Urinary bladder (tissue), 3 donors: ENCODE measurements at regions not wholly inside any gene's neighbourhood (a gene's known extent, or its start where the extent isn't known, plus 50 kb on each side); places are given as distances from the start of the nearest gene placed in this dataset.

Source experiments
- DNase-seq: peaks from one replicate; pipeline ENCODE4 v3.0.0-alpha.2; 2015; ENCODE audit errors: extremely low spot score
- H3K27ac ChIP-seq: one replicate; pipeline ENCODE4 v1.5.1; 2013; ENCODE audit warnings: low read depth, mild to moderate bottlenecking, moderate library complexity
- H3K36me3 ChIP-seq: one replicate; pipeline ENCODE4 v1.6.1; 2013; ENCODE audit warnings: mild to moderate bottlenecking, moderate library complexity; ENCODE audit not compliant: insufficient read depth
- H3K4me1 ChIP-seq: one replicate; pipeline ENCODE4 v1.6.1; 2013; ENCODE audit warnings: mild to moderate bottlenecking, moderate library complexity; ENCODE audit not compliant: insufficient read depth
- H3K4me3 ChIP-seq: one replicate; pipeline ENCODE4 v1.5.1; 2013; ENCODE audit warnings: low read depth, low read length
- WGBS: extraction: QIAGEN DNeasy Blood & Tissue Kit; methylation state at CpG from one replicate; pipeline ENCODE4 v1.1.7; 2013; 5-methylcytosine and 5-hydroxymethylcytosine counted together
- donor health status: healthy with polysubstance abuse.
- donor health status: healthy.

GRCh38 chr1:239507826-239508225 lies 121.5 kb downstream of the CHRM3 start:
- Histone ChIP-seq H3K4me1 (no peaks in the 10 kb centered on the region), H3K4me3 (no peak overlapping the region), H3K27ac (no peak overlapping the region), H3K36me3 (no peaks in the 10 kb centered on the region)
- no peak for DNase-seq
- 87% methylated on average over 1 of the region's 1 CpG for WGBS

DNA sequence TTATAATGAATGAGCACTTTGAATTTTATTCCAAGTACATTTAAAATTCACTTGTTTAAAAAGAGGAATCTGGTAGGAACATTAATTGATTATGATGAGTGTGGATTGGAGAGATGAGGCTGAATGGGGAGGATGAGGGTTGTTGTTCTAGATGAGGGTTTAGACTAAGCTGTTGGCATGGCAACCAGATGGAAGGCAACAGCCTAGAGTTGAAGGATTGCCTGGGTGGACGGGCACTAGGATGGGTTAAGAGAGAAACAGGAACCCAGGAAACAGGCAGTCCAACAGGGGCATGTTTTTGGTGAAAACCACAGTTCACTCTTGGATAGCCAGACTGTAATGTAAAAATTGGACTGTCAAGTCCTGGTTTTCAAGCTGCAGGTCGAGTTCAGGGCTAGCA lies 125.5 kb downstream of the CHRM3 start:
- Histone ChIP-seq H3K4me1 (no peaks in the 10 kb centered on the region), H3K4me3 (no peak overlapping the region), H3K27ac (no peak overlapping the region), H3K36me3 (no peaks in the 10 kb centered on the region)
- no peak for DNase-seq
- WGBS: 83% methylated on average over 2 of the region's 2 CpGs

DNA sequence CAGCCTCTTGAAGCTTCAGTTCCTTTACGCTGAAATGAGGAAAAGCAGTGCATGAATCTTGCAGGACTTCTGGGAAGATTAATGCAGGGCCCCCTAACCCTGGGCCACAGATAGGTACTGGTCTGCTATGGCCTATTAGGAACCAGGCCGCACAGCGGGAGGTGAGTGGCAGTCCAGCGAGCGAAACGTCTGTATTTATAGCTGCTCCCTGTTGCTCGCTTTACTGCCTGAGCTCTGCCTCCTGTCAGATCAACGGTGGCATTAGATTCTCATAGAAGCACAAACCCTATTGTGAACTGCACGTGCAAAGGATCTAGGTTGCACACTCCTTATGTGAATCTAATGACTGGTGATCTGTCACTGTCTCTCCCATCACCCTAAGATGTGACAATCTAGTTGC lies 130.2 kb downstream of the CHRM3 start:
- no peak overlapping the region for H3K27ac ChIP-seq
- H3K4me3 ChIP-seq: no peak overlapping the region
- no peaks in the 10 kb centered on the region for H3K4me1 ChIP-seq
- WGBS: 71% methylated on average over 9 of the region's 9 CpGs
- DNase-seq: no peak
- H3K36me3 ChIP-seq: no peaks in the 10 kb centered on the region

DNA sequence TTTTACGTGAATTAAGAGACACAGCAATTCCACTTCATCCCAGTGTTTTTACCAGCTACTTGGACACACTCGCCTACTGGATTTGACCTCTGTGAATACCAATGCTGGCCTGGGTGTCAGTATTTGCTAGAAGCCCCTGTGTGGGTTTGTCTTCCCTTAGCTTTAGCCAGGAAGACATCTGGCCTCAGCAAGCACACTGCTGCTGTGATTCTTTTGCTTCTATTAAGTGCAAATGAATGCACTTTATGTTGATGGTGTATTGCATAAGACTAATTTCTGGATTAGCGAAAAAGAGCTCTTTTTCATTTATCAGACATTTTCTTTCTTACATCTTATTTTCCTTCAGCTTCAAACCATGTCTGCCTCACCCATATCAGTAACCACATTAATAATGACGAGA lies 140.0 kb downstream of the CHRM3 start:
- Histone ChIP-seq H3K27ac (no peak overlapping the region), H3K4me3 (no peak overlapping the region), H3K4me1 (no peaks in the 10 kb centered on the region), H3K36me3 (no peaks in the 10 kb centered on the region)
- DNase-seq: no peak
- WGBS: 89% methylated on average over 4 of the region's 4 CpGs

DNA sequence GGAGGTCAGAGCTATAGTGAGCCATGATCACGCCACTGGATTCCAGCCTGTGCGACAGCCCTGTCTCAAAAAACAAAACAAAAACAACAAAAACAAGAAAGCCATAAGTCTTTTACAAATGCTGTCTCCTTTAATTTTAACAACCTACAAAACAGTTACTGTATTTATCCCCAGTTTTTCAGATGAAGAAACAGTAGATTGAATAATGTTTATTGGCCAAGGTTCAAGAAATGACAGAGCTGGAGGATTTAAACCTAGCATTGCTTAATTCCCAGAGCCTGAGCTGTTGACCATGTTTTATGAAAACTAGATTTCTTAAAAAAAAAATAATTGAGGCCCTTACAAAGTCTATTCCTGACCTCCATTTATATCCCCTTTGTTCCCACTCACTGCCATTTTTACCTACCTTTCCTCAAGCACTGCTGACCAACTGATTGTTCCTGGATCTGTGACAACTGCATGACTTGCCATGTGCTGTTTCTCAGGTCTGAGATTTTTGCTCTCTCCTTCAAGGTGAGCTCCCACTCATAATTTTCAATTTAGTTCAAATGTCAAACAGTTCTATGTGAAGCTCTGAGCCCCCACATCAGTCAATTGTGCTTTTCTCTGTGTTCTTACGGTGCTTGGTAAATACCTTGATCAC lies 140.8 kb downstream of the CHRM3 start:
- Histone ChIP-seq H3K4me3 (no peak overlapping the region), H3K4me1 (no peaks in the 10 kb centered on the region), H3K36me3 (no peaks in the 10 kb centered on the region), H3K27ac (no peak overlapping the region)
- no peak for DNase-seq
- WGBS: 76% methylated on average over 3 of the region's 3 CpGs

GRCh38 chr1:239536165-239536849 lies 149.9 kb downstream of the CHRM3 start:
- H3K4me1 ChIP-seq: no peaks in the 10 kb centered on the region
- no peak overlapping the region for H3K27ac ChIP-seq
- DNase-seq: no peak
- WGBS: 36% methylated on average over 5 of the region's 5 CpGs
- H3K4me3 ChIP-seq: no peak overlapping the region
- H3K36me3 ChIP-seq: no peaks in the 10 kb centered on the region

- 57% methylated on average over 3 of the region's 3 CpGs for whole genome bisulfite sequencing
- H3K36me3 ChIP-seq: no peaks in the 10 kb centered on the region
- no peak for DNase-seq
- no peak overlapping the region for H3K27ac ChIP-seq
- no peaks in the 10 kb centered on the region for H3K4me1 ChIP-seq
- H3K4me3 ChIP-seq: no peak overlapping the region
These were observed 151.4 kb downstream of the CHRM3 start for GRCh38 chr1:239537795-239538194.

DNA sequence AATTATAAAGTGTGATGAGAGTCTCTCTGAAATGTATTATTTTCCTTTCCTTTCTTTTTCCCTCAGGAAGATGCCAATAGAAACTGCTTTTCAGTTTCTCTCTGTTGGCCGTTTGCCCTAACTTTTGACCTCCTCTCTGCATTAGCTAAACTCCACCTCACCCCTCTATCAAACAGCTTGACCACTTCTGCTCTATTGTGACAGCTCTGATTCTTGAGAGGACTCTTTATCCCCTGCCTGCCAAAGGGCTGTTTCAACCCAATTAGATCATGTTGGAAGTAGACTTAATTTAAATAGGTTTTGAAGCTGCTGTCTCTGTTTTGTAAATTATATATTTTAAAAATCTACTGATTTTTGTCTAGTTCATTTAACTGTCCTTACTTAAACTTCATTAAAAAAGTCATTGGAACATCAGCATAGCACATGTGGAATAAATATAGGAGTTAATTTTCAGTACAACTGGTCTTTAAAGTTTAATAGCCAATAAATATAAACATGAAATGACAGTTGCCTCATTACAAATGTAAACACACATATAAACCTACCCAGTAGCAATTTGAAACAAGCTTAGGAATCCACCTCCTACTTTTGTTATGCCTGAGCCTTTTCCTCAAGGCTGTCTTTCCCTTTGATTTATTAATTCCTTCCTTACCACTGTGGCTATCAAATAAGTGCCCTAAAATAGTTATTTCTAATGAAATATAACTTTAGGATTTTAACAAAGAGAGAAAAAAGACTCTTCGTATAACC lies 152.0 kb downstream of the CHRM3 start:
- no peaks in the 10 kb centered on the region for H3K36me3 ChIP-seq
- 45% methylated on average over 2 of the region's 2 CpGs for WGBS
- H3K4me3 ChIP-seq: no peak overlapping the region
- H3K27ac ChIP-seq: no peak overlapping the region
- DNase-seq: no peak
- no peaks in the 10 kb centered on the region for H3K4me1 ChIP-seq

DNA sequence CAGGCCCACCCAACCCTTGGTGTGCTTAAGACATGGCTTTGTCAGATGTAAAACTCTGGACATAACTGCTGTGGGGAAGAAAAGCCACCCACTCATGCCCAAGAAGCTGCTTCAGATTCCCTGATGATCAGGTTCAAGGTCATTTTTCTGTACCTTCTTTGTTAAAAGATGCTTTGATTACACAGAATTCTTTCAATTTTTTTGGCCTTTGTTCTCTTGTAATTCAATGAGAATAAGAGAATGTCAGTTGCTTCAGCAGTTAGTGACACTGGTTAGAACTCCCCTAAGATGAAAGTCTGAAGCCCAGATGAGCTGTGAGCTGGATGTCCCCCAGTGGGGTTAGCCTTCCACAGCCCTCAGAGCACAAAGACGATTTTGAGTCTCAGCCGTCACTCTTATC lies 152.7 kb downstream of the CHRM3 start:
- no peak overlapping the region for H3K27ac ChIP-seq
- no peak for DNase-seq
- no peaks in the 10 kb centered on the region for H3K36me3 ChIP-seq
- 86% methylated on average over 2 of the region's 2 CpGs for WGBS
- no peak overlapping the region for H3K4me3 ChIP-seq
- H3K4me1 ChIP-seq: no peaks in the 10 kb centered on the region

GRCh38 chr1:239539812-239540211 lies 153.4 kb downstream of the CHRM3 start:
- Histone ChIP-seq H3K4me1 (no peaks in the 10 kb centered on the region), H3K4me3 (no peak overlapping the region), H3K36me3 (no peaks in the 10 kb centered on the region), H3K27ac (no peak overlapping the region)
- DNase-seq: no peak
- WGBS: 88% methylated on average over 4 of the region's 4 CpGs

DNA sequence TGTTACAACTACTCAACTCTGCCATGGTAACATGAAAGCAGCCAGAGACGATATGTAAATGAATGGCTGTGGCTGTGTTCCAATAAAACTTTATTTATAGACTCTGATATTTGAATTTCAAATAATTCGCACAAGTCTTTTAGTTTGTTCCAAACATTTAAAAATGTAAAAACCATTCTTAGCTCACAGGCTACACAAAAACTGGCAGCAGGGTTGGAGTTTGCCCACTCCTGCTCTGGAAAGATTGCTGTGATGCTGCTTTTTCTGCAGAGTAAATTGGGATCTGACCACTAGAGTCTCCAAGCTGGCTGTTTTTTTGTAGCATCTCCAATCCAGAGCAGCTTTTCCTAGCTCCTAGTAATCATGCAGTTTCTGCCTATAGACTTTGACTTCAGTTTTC lies 157.5 kb downstream of the CHRM3 start:
- Histone ChIP-seq H3K36me3 (no peaks in the 10 kb centered on the region), H3K4me3 (no peak overlapping the region), H3K4me1 (no peaks in the 10 kb centered on the region), H3K27ac (no peak overlapping the region)
- WGBS: 67% methylated on average over 2 of the region's 2 CpGs
- no peak for DNase-seq

GRCh38 chr1:239545466-239545865 lies 159.1 kb downstream of the CHRM3 start:
- WGBS: 84% methylated on average over 3 of the region's 3 CpGs
- H3K4me3 ChIP-seq: no peak overlapping the region
- H3K36me3 ChIP-seq: no peaks in the 10 kb centered on the region
- no peak for DNase-seq
- no peak overlapping the region for H3K27ac ChIP-seq
- no peaks in the 10 kb centered on the region for H3K4me1 ChIP-seq

DNA sequence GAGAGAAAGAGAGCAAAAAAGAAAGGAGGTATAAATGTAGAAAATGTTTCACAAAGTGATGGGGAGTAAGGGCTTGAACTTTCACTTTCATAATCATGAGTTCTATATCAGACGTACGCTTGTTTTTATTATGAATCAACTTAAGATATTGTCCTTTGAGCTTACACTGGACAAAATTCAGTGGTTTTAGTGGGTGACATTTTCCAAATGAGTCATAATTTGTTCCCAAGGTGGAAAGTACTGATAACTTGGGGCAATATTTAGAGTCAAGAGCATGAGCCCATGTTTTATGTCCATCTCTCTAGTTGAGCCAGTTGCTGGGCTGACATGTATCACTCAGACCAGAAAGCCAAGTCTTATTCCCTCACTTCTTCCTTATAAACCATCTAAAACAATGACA lies 161.6 kb downstream of the CHRM3 start:
- no peak overlapping the region for H3K4me3 ChIP-seq
- no peaks in the 10 kb centered on the region for H3K36me3 ChIP-seq
- DNase-seq: no peak
- no peak overlapping the region for H3K27ac ChIP-seq
- WGBS: 52% methylated on average over 2 of the region's 2 CpGs
- H3K4me1 ChIP-seq: no peaks in the 10 kb centered on the region

GRCh38 chr1:239550178-239550577 lies 163.8 kb downstream of the CHRM3 start:
- Histone ChIP-seq H3K4me3 (no peak overlapping the region), H3K4me1 (no peaks in the 10 kb centered on the region), H3K36me3 (no peaks in the 10 kb centered on the region), H3K27ac (no peak overlapping the region)
- WGBS: 85% methylated on average over 2 of the region's 2 CpGs
- DNase-seq: no peak
